Eye (tissue), 1 donor: ENCODE measurements at regions not wholly inside any gene's neighbourhood (a gene's known extent, or its start where the extent isn't known, plus 50 kb on each side); places are given as distances from the start of the nearest gene placed in this dataset.
"Not testable (repeated sequence)": the region's sequence is repeated elsewhere in the genome, so short reads cannot be mapped to it uniquely, and the experiment has no call there.

Experiments used
- DNase-seq: peaks from one replicate; pipeline ENCODE4 v3.0.0-alpha.2; 2015

DNA sequence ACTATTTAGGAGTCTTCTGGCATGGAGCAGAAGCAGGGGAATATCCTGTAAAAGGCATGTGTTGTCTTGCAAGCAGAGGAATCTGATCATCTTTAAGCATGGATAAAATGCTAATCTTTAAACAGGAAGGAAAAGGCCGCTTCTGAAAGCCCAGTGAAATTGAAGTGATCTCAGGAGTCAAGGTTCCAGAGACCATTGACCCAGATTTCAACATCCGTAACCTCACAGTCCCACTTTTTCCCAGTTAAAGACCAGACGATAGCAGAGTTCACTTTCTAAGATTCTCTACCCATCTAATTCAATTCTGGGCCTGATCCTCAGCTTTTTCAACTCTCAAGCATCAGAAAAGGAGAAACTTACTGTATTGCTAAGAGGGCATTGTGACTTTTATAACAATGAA, 332.2 kb upstream of the LRP1B start:
- DNase-seq, result no peak

DNA sequence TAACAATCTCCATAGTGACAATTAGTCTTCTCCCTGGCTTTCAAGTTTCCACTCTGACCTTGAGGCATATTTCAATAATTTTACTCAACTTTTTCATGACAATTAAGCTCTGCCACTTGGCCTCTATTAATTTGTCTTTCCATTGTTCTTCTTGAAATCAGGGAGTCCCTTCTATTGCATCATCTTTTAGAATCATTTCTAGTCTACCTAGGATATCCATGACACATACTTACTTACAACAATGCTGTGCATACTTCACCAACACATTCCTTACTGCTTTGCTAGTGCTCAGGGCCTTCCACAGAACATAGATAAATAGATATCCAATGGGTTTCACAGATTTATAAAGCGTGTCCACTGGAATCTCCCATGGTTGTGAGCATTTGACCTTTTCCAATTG, 331.5 kb upstream of the LRP1B start:
- no peak for DNase-seq

DNA sequence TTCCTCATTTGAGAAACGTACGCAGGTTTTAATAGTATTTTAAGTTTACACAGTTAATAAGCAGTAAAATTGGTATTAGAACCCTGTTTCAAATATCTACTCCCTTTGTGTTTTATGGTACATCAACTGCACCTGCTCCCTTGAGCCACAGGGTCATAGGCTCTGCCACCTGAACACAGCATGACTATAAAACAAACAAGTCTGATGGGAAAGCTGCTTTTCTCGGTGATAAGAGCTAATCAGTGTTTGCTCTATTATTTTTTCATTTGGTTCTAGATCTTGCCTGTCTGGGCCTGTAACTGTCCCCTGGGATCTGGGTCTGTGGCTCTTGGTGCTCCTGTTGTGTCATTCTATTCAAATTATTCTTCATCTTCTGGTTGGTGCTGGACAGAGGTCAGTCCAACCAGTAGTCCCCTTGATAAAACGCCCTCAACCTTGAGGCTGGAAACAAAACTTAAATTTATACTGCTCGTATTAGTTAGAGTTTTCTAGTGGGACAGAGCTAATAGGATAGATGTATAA, 314.8 kb upstream of the LRP1B start:
- no peak for DNase-seq

- DNase-seq, result no peak
Measured at GRCh38 chr2:142445023-142445422, 314.2 kb upstream of the LRP1B start.

GRCh38 chr2:142435847-142436246, 305.0 kb upstream of the LRP1B start:
- no peak for DNase-seq

DNA sequence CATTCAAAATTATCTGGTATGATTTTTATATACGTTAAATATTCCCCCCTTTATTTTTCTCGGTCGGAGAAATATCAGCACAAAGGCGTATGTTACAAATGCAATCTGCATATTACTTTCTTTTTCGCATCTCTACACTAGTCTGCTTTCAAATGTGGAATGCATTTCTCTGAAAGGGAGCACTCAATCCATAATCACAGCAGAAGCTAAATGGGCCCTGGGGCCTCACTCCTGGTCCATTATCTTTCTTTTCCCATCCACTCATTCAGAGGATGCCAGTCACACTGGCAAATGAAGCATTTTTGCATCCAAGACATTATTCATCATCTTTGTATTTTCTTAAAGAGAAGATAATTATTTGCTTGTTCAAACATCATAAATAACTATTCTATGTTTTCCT, 295.2 kb upstream of the LRP1B start:
- DNase-seq, result peak; percentile 12

DNA sequence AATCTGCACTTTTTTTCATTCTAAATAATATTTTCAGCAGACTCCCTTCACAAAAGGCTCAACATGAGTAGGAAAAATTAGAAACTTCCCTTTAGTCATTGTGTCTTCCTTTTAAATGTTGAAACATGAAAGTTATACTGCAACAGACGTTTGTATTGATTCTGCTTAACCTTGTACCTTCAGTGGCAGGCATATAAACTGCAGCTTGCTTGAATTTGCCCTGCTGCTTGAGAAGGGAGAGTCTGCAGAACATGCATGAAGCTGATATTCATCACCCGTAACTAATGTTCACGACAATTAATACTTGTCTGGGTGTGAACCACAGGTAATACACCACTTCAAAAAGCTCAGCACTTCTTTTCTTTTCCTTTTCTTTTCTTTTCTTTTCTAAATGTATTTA, 294.7 kb upstream of the LRP1B start:
- no peak for DNase-seq

- no peak for DNase-seq
Measured at GRCh38 chr2:142423603-142424002, 292.8 kb upstream of the LRP1B start.

DNA sequence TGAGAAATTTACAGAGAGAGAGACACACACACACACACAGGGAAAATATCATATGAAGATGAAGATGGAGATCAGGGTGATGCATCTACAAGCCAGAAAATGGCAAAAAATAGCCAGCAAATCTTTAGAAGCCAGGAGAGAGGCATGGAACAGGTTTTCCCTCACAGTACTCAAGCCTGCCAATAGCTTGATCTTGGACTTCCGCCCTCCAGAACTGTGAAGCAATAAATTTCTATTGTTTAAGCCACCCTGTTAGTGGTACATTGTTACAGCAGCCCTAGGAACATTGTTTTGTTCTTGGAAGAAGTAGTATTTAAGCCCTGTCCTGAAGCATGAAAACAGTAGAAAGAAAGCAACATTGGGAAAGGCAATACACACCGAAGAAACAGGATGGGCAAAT, 292.0 kb upstream of the LRP1B start:
- DNase-seq, result no peak

GRCh38 chr2:142422041-142422440, 291.2 kb upstream of the LRP1B start:
- DNase-seq, result no peak

DNA sequence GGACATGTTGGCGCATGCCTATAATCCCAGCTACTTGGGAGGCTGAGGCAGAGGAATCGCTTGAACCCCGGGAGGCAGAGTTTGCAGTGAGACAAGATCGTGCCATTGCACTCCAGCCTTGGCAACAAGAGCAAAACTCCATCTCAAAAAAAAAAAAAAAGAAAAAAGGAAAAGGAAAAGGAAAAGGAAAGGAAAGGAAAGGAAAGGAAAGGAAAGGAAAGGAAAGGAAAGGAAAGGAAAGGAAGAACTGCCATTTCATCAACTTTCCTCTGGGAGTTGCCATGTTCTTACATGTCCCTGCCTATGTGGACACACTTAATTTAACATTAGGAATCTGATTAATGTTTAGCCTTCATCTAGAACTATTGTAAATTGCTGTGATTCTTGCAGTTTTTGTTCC, 287.9 kb upstream of the LRP1B start:
- DNase-seq, result not testable (repeated sequence)

DNA sequence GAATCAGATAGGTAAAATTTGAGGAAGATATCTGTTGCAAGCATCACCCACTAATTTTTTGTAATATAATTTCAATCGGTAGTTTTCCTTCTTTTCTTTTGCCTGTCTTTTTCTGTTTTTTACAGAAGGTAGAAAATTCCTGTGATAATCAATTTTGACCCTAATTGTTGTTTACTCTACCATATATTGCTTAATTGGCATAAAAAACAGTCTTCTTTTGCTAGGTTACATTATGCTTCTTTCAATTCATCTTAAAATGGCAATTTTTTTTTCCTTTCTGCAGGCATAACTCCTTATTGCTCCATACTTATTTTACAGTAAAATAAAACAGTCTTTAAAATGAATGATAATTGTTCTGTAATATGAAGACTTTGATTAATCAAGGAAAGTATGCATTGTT, 286.2 kb upstream of the LRP1B start:
- DNase-seq, result no peak

GRCh38 chr2:142415461-142415860, 284.6 kb upstream of the LRP1B start:
- DNase-seq, result no peak

- DNase-seq, result no peak
Measured at GRCh38 chr2:142398212-142398611, 267.4 kb upstream of the LRP1B start.

DNA sequence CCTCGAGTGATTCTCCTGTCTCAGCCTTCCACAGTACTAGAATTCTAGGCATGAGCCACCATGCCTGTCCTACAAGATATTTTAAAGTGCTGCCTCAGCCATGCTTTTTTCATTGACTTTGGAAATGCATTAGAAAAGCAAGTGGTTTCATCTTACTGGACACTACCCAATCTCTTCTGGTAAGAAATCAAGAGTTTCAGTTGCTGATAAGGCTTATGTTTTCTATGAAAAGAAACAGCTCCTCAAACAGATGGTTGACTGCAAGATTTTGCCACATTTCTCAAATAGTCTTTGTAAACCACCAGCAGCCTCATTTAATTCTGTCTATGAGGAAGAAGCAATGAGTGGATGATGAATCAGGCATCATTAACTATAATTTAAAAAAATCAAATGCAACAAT, 264.5 kb upstream of the LRP1B start:
- no peak for DNase-seq

GRCh38 chr2:142380372-142380771, 249.6 kb upstream of the LRP1B start:
- no peak for DNase-seq

- DNase-seq, result not testable (repeated sequence)
Measured at GRCh38 chr2:142362069-142362468, 231.3 kb upstream of the LRP1B start.

DNA sequence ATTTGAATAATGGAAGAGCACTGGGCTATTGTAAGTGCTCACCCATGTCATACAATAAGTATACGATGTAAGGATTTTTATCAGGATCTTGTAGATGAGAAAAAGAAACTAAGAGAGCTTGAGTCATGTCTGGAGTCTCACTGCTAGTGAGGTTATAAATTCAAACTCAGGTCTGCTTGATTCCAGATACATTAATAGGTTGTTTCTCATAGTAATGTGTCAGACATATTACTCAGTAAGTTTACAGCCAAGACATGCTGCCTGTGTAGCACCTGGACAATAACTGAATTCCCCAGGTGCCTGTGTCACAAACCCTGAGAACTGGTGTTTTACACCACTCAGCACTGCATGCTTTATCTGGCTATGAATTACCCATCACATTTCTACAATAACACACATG, 216.9 kb upstream of the LRP1B start:
- DNase-seq, result no peak

DNA sequence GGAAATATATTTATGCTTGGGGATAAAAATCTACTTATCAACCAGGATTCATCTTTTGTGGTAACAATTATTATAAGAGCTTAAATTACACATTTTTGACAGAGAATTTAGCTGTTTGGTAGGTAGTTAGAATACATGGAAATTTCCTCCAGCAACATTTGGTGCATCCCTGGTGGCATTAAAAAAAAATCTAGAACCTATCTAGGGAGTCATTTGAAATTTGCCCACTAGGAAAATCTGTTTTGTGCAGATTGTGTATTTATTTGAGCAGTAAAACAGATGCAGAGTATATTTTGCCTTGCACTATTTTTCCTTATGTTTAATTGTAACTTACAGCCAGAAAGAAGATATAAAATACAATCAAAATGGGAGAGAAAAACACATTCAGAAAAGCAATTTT, 208.4 kb upstream of the LRP1B start:
- no peak for DNase-seq

DNA sequence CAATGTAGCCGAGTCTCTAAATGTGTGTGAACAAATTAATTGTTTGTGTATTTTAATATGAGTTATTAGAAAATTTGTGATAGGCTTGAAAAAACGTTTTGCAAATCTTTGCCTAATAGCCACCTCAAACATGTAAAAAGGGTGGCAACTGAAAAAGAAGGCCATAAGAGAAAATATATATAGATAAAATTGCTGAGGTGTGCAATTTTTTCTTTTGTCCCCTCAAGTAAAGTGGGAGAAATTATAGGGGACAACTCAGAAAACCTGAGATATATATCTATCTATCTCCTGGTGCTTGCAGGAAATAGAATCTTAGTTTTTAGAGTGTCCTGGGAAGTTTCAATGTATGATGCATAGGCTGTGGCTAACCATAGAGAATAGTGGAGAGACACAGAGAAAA, 201.4 kb upstream of the LRP1B start:
- no peak for DNase-seq

DNA sequence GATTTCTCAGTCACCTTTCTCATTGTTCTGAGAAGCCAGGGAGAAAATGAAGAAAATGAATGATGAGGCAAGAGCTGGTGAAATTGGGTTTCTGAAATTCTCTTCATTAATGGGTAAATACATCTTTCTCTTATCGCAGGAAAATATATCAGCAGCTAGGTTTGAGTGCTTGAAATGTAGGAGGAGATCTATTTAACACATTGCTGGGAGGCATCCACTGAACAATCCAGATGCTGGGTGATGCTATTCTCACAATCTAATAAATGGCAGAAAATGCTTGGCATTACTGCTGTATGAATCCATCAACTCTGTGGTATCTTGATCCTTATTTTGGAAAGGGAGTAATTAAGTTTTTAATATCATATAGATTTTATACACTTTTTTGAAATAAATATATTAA, 199.6 kb upstream of the LRP1B start:
- DNase-seq, result no peak

DNA sequence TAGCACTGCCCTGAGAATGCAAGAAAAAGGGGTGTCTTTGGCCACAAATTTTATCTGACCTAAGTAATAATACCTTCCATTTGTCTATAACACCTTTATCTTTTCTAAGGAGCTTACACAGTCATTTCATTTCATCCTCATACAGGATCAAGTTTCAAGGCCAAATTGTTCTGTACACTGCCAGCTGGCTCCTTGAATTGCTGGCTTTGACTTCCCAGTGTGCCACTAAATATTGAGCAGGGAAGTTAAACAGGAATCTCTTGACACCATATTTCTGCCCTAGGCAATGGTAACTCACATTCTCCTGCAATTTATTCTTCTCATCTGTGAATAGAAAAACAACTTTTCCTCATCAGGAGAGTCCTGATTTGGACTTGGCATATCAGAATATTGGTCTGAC, 195.1 kb upstream of the LRP1B start:
- DNase-seq, result no peak

DNA sequence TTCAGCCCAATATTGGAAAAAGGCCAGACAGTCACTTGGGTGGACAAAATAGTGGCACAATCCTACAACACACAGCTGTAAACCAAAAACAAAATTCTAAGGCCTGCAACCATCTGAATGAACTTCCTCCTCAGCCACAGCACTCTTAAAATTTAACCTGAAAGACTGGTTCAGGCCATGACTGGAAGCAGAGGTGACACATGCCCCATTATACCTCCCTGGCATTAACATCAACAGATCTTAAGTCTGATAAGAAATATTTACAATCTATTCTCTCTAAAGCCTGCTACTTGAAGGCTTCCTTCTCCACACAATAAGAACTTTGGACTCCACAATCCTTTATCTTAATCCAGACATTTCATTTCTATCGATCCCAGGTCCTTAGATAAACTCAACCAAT, 192.4 kb upstream of the LRP1B start:
- no peak for DNase-seq

GRCh38 chr2:142321706-142322280, 191.0 kb upstream of the LRP1B start:
- DNase-seq, result no peak

DNA sequence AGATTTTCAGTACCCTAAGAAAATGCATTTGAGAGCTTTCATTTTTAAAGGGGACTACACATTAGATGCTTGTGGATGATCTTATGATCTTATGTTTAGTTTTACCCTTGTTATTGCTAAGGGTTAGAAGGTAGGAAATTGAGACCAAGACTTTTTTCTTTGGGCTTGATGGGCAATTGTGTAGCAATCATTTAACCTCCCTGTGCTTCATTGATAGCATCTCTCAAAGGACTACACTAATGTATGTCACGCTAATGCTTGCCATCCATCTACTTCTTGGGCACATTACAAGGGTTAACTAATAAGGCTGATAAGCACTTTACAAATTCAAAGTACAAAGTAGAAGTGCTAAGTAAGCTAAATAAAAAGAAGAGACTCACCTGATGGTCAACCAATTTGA, 189.3 kb upstream of the LRP1B start:
- DNase-seq, result no peak

DNA sequence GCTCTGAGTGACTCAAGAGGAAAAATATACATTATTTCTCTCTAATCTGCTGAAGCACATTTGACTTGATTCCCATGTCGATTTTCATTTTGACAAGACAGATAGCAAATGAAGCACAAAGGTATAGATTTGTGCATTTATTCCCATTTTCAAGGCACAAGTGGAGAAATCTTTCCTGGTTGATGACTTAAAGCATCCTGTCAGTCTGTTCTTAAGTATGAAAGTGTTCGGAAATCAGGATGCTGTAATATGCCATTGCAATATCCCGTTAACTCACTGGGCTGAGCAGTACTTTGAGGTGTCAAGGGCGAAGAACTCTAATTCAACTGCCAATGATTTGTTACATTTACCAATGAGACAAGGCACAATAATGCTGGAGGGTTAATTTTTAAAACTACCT, 185.2 kb upstream of the LRP1B start:
- no peak for DNase-seq
